Activated CD8-positive, alpha-beta memory T cell treated with anti-CD3 and anti-CD28 coated beads for 4 hours (primary cell): ENCODE measurements at regions not wholly inside any gene's neighbourhood (a gene's known extent, or its start where the extent isn't known, plus 50 kb on each side); places are given as distances from the start of the nearest gene placed in this dataset.

ENCODE experiments used
- DNase-seq, 2 donors: peaks; one replicate each; pipeline ENCODE4 v3.0.0-alpha.2; 2020; ENCODE audit warnings: low read depth in 2 of 2

- no peak for DNase-seq
Measured at GRCh38 chr2:6602471-6602870, 263.2 kb downstream of the CMPK2 start.

DNA sequence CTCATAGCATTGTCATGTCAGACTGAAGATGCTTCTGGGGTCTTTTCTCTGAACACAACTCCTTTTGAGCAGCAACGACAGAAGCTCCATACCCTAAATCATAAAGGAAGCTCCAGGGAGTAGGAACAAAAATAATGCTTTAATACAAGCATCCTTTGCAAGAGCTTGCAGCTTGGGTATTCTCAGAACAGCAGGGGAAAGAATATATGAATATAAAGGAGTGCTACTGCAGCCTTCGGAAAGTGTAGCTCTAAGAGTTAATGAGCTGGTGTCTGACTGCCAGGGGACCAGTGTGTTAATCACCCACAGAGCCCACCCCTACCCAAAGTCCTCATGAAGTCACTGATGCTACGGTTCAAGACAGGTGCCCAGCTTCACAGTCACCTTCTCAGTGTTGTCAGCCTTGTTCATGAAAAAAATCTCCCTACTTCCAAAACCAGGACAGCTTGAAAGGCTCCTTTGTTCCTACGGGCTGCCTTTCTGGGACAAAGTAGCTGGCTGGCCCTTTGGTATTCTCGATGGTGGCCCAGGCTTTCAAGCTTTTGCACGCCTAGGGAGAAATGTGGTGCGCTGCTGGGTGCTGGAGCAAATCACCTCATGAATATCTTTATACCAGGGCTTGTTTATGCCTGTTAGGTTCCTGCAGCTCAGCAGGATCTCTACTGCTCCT lies 259.7 kb downstream of the CMPK2 start:
- DNase-seq, result no peak

GRCh38 chr2:6617794-6618193 lies 247.9 kb downstream of the CMPK2 start:
- no peak for DNase-seq

GRCh38 chr2:6618201-6618600 lies 247.5 kb downstream of the CMPK2 start:
- no peak for DNase-seq

- DNase-seq, result no peak
Measured at GRCh38 chr2:6623746-6624145, 242.0 kb downstream of the CMPK2 start.

DNA sequence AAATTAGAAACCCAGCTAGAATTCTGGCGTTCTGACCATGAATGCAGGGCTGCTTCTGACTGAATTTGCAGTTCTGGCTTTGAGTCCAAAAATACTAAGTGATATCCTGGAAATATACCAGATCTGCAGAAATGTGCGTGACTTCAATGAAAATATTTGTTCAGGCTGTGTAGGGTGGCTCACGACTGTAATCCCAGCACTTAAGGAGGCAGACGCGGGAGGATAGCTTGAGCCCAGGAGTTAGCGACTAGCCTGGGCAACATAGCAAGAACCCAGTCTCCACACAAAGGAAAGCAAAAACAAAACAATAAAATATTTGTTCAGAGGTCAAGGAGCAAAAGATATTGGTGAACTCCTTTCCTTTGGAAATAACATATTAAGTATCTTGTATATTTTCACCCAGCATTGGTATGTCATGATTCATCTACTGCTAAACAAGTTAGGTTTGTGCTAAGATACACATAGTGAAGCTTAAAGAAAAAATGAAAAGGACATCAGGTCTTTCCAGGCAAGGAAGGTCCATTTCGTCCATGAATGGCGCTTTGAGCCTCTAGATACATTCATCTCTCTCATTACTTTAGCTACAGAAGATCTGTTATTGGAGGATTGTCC lies 239.2 kb downstream of the CMPK2 start:
- DNase-seq, result no peak

DNA sequence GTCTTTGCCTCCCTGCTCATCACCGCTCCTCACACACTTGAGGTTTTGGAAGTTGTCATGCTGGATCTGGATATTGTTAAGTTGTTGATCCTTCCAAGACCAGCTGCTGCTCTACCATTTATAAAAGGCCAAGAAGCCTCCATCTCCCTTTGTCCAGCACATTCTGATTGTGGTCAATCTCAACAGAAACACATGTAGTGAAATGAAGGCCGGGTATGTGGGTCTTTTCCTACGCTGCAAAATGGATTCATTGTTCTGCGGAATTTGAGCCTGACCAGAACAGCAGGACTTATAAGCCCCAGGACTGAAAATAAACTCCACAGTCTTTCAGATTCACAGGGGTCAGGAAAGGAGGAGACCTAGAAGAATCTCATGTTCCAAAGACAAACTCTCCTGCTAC lies 238.4 kb downstream of the CMPK2 start:
- no peak for DNase-seq

DNA sequence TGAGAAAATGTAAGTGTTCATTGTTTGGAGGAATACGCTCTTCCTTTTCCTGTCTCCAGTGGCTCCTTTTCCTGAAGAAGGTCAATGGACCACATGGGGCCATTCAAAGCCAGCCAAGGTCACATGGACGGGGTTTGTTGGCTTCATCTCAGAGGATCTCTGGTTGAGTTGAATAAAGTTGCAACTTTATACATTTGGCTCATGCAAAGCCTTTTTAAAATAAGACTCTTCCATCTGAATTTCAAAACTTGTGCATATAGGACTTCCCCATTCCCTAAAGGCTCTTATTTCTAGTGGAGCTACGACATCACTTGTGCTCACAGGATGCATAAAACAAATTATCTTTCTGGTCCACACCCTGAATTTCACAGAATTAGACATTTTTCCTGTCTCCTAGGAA lies 235.5 kb downstream of the CMPK2 start:
- no peak for DNase-seq

DNA sequence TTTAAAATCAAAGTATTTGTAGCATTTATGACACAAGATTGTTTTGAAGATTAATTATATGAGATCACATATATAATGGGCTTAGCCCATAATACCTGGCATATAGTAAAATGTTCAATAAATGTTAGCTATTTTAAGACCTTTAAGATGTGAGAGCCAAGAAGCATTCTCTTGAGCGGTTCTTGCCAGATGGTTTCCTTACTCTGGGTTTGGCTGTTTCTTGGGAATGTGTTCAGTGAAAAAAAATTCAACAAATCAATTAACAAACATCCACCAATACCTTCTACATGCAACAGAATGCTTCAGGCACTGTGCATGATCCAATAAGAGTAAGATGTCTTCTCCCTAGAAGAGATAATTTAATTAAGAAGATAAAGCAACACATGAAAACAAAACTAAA lies 230.4 kb downstream of the CMPK2 start:
- DNase-seq, result no peak

DNA sequence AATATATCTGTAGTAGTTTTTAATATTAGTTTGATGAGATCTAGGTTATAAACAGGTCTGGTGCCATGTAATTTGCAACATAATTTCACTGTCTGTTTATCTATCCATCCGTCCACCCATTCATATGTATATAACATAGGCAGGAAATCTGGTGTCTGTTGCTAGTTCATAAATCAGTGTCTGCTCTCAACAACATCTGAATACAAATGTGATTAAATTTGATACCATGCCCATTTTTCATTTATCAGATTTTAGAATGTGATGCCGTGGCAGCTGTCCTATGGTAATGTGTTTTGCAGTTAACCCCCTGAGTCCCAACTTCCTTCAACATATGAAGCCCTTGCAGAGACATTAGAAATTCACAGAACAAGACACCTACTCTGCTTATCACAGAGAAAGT lies 228.4 kb downstream of the CMPK2 start:
- no peak for DNase-seq

GRCh38 chr2:6639929-6640620 lies 225.6 kb downstream of the CMPK2 start:
- DNase-seq, result no peak

DNA sequence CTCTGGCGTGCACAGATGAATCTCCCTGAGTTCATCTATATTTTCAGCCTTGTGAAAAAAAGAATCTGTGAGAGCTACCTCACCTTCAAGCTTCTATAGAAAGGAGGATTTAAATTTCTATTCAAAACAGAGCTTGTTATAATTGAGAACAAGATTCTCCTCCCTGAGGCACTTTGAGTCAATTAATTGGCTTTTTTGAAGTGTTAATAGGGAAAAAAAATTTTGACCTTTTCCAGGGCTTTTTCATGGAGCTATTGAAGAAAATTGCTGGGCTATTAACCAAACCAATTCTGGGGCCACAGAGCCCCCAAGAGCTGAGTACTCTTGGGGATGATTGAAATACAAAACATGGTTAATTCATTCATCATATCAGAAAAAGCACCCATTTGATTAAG lies 225.1 kb downstream of the CMPK2 start:
- DNase-seq, result no peak

DNA sequence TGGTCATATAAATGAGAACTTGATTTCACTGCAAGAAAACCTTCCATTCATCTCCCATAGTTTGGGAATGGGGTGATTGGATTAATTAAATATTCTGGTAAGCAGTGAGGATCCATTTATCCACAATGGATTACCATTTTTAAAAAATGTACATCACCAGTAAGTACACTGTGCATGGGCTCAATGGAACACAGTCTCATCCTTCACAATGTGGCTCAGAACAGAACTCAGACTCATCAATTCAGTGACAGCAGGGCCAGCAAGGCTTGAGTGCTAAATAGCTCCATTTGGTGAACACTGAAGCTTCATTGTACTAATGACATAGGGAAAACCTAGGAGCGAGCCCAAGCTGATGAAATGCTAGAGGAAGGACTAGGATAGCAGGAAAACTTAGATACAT lies 223.8 kb downstream of the CMPK2 start:
- DNase-seq, result no peak

- DNase-seq, result no peak
Measured at GRCh38 chr2:6644261-6644660, 221.4 kb downstream of the CMPK2 start.

GRCh38 chr2:6645004-6645403 lies 220.7 kb downstream of the CMPK2 start:
- DNase-seq, result no peak

DNA sequence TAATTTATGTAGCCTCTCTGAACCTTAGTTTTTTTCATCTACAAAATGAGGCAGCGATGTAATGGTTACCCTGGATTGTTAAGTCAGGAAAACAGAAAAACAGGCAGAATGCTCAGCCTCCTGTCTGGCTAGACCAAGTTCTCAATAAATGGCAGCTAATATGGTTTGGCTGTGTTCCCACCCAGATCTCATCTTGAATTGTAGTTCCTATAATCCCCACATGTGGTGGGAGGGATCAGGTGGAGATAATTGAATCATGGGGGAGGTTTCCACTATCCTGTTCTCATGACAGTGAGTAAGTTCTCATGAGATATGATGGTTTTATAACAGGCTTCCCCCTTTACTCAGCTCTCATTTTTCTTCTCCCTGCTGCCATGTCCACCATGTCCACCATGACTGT lies 220.0 kb downstream of the CMPK2 start:
- DNase-seq, result no peak

GRCh38 chr2:6647046-6647445 lies 218.7 kb downstream of the CMPK2 start:
- DNase-seq, result no peak

- no peak for DNase-seq
Measured at GRCh38 chr2:6648596-6649247, 217.0 kb downstream of the CMPK2 start.

DNA sequence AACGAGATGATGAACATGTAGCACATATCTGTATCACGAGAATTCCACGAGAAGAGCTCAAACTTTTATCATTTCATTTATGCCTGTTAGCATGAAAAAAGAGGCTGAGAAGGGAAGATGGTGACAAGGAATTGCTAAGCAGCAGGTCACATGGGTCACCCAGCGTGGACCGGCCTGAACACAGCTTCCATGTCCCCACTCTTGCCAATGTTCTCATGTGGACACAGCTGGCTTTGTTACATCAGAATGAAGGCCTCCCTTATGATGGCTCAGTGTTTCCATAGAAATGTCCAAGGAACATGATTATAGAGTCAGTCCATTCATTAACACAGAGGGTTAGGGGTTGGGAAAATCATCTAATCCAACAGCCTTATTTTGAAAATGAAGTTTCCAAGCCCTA lies 215.4 kb downstream of the CMPK2 start:
- no peak for DNase-seq

GRCh38 chr2:6652251-6652650 lies 213.5 kb downstream of the CMPK2 start:
- DNase-seq, result no peak

DNA sequence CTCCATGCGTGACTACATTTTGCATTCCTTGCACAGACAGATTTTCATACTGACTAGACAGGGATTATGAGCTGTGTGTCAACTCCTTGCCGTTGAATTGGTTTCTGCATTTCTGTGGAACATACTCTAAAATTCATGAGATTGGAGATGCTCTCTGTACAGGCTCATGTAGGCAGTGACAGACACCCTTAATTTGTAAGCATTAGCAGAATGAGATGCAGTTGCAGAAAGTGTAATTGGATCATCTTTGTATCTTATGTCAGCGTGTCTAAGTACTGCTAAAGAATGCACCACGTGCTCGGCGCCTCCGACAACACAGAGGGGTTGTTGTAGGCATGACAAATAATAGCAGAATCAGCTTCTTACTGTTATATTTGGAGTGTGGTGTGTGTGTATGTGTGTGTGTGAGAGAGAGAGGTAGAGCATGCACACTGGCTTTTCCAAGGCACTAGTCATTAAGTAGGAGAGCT lies 212.4 kb downstream of the CMPK2 start:
- DNase-seq, result no peak

GRCh38 chr2:6654279-6654678 lies 211.4 kb downstream of the CMPK2 start:
- DNase-seq, result no peak

DNA sequence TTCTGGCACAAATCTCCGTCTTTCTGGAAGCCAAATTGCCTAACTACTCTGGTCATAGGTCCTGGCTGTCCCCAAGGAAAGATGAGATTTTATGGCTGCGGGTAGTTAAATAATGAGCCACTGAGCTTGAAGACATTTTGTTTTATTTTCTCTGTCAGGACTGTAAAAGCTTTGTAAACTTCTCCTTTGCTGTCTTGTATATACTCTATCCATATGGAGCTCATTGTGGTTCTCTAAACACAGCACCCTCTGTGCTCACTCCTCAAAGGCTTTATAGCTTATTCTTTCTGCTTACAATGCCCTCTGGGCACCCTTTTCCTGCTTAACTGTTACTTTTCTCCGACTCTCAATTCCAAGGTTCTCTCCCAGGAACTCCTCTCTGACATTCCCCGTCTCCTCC lies 209.1 kb downstream of the CMPK2 start:
- no peak for DNase-seq
